Esophagus muscularis mucosa (tissue), 3 donors: ENCODE measurements at regions not wholly inside any gene's neighbourhood (a gene's known extent, or its start where the extent isn't known, plus 50 kb on each side); places are given as distances from the start of the nearest gene placed in this dataset.

ENCODE experiments used
- CTCF ChIP-seq, 3 experiments: fragments of 200-600 bp in 2 of 3; fragments of 450-650 bp in 1 of 3; sonication (generic) in 2 of 3; IDR thresholded peaks; one replicate each; pipeline ENCODE4 v1.5.1; 2017 to 2019; ENCODE audit warnings: antibody characterized with exemption in 3 of 3, mild to moderate bottlenecking in 2 of 3, moderate library complexity in 1 of 3
- POLR2A ChIP-seq: fragments of 450-650 bp; IDR thresholded peaks from one replicate; pipeline ENCODE4 v1.6.1; 2017; ENCODE audit warnings: antibody characterized with exemption, moderate library complexity, mild to moderate bottlenecking, low read depth
- POLR2AphosphoS5 ChIP-seq, 2 donors: sonication (generic); formaldehyde crosslinking; IDR thresholded peaks; one replicate each; pipeline ENCODE4 v1.6.1; 2017; ENCODE audit warnings: antibody characterized with exemption in 2 of 2

GRCh38 chr15:98286831-98287230 lies 326.3 kb downstream of the ARRDC4 start:
- TF ChIP-seq CTCF (IDR thresholded peaks at IDR 0.05), result no peak
- TF ChIP-seq POLR2A, result no peak
- no peak for TF ChIP-seq POLR2AphosphoS5 (IDR thresholded peaks at IDR 0.05)
